ENCODE measurements at regions not wholly inside any gene's neighbourhood (a gene's known extent, or its start where the extent isn't known, plus 50 kb on each side); places are given as distances from the start of the nearest gene placed in this dataset.

GRCh38 chr1:239819756-239820250, 271.9 kb upstream of the FMN2 start:
- TF ChIP-seq ESRRA (IDR thresholded peaks at IDR 0.05; ENCODE audit: borderline replicate concordance, low read length) (no peak), KDM5A (IDR thresholded peaks at IDR 0.05) (no peak), POLR2A (IDR thresholded peaks at IDR 0.05; ENCODE audit: low read length) (no peak), HDAC2 (IDR thresholded peaks at IDR 0.05) (no peak), RCOR1 (IDR thresholded peaks at IDR 0.05; ENCODE audit: low read depth, low read length) (no peak), CTCF (IDR thresholded peaks at IDR 0.05) (no peak), MAFK (IDR thresholded peaks at IDR 0.05; ENCODE audit: partially characterized antibody) (no peak), RAD21 (conservative IDR thresholded peaks at IDR 0.05 in 1 of 2, IDR thresholded peaks at IDR 0.05 in 1 of 2) (no peak)

Measured in A549 (cell line).